HCT116 (cell line): ENCODE measurements at regions not wholly inside any gene's neighbourhood (a gene's known extent, or its start where the extent isn't known, plus 50 kb on each side); places are given as distances from the start of the nearest gene placed in this dataset.

Experiments used
- ATAC-seq: fragments of 200-7000 bp; cut with Tn5 transposase; 2 replicates; pipeline ENCODE4 v1.9.1; 2020; ENCODE audit warnings: mild to moderate bottlenecking, moderate library complexity
- BruUV-seq: library from RNA; stranded (reverse); fragments of 400-500 nt; replicated peaks from 2 replicates; lab custom pipeline; 2021; lab: Mats Ljungman, UMichigan
- CTCF ChIA-PET: fragments of 300-600 bp; sonication (Branson Sonifier 250); formaldehyde crosslinking; loops from one replicate; lab custom pipeline; 2021; ENCODE audit warnings: antibody characterized with exemption; lab: Charles Lee
- POLR2A ChIA-PET: fragments of 300-600, 350-600 bp; sonication (Branson Sonifier 250); formaldehyde crosslinking; loops from one replicate; lab custom pipeline; 2021; ENCODE audit warnings: antibody characterized with exemption; lab: Charles Lee
- RAD21 ChIA-PET, 2 experiments: fragments of 300-600 bp; sonication (Branson Sonifier 250); formaldehyde crosslinking; loops; one replicate each; lab custom pipeline; 2023; ENCODE audit warnings: low total read pairs in 2 of 2; ENCODE audit not compliant: uncharacterized antibody in 2 of 2, unreplicated experiment in 2 of 2, low non-redundant PET in 1 of 2; lab: Charles Lee
- DNase-seq: peaks from one replicate; pipeline ENCODE4 v3.0.0-alpha.2; 2010; ENCODE audit warnings: low read depth, low spot score
- H2AFZ ChIP-seq: fragments of 200-600 bp; shearing (Covaris generic), sonication (generic); 2 replicates; pipeline ENCODE4 v1.6.1; 2017; ENCODE audit warnings: low read depth, mixed run types, mixed read lengths, antibody characterized with exemption, low read length; ENCODE audit not compliant: poor library complexity, severe bottlenecking
- H3K27ac ChIP-seq: 2 replicates; pipeline ENCODE4 v1.5.1; 2012; ENCODE audit warnings: low read depth, low read length
- H3K27me3 ChIP-seq: fragments of 200-600 bp; sonication (generic); 2 replicates; pipeline ENCODE4 v1.6.1; 2016; ENCODE audit warnings: mixed run types, low read length, mixed read lengths; ENCODE audit not compliant: insufficient read depth
- H3K36me3 ChIP-seq, 2 experiments: fragments of 200-500 bp in 1 of 2; fragments of 200-600 bp in 1 of 2; sonication (Bioruptor generic) in 1 of 2; sonication (generic) in 1 of 2; 2 replicates each; pipeline versions ENCODE4 v1.5.1 to v1.6.1; 2014 to 2016; ENCODE audit warnings: low read length in 2 of 2, inconsistent platforms in 1 of 2, mixed read lengths in 1 of 2, mixed run types in 1 of 2; ENCODE audit not compliant: insufficient read depth in 2 of 2, control insufficient read depth in 1 of 2
- H3K4me1 ChIP-seq, 2 experiments: fragments of 200-600 bp in 1 of 2; sonication (generic) in 1 of 2; 2 replicates each; pipeline versions ENCODE4 v1.5.1 to v1.6.1; 2012 to 2017; ENCODE audit warnings: low read length in 2 of 2, inconsistent platforms in 1 of 2, mild to moderate bottlenecking in 1 of 2, mixed read lengths in 1 of 2, mixed run types in 1 of 2, moderate library complexity in 1 of 2; ENCODE audit not compliant: insufficient read depth in 2 of 2, control insufficient read depth in 1 of 2
- H3K4me2 ChIP-seq: fragments of 200-600 bp; sonication (generic); 2 replicates; pipeline ENCODE4 v1.6.1; 2017; ENCODE audit warnings: mixed run types, low read length, mixed read lengths
- H3K4me3 ChIP-seq, 2 experiments: fragments of 200-600 bp in 1 of 2; sonication (generic) in 1 of 2; replicated peaks in 1 of 2; 2 replicates each; pipeline ENCODE4 v1.5.1; 2011 to 2016; ENCODE audit warnings: low read length in 2 of 2, control low read depth in 1 of 2, low read depth in 1 of 2, mild to moderate bottlenecking in 1 of 2, mixed read lengths in 1 of 2, mixed run types in 1 of 2
- H3K79me2 ChIP-seq: fragments of 200-600 bp; sonication (generic); 2 replicates; pipeline ENCODE4 v1.6.1; 2017; ENCODE audit warnings: mild to moderate bottlenecking, mixed run types, low read length, moderate library complexity, mixed read lengths; ENCODE audit not compliant: insufficient read depth
- H3K9ac ChIP-seq: fragments of 200-600 bp; sonication (generic); 2 replicates; pipeline ENCODE4 v1.6.1; 2016; ENCODE audit warnings: low read length, mixed read lengths
- H3K9me2 ChIP-seq: fragments of 200-600 bp; sonication (generic), shearing (Covaris generic); 2 replicates; pipeline ENCODE4 v1.6.1; 2017; ENCODE audit warnings: mixed run types, mild to moderate bottlenecking, moderate library complexity; ENCODE audit not compliant: insufficient read depth
- H3K9me3 ChIP-seq, 2 experiments: fragments of 200-500 bp in 1 of 2; fragments of 200-600 bp in 1 of 2; sonication (Bioruptor generic) in 1 of 2; sonication (generic) in 1 of 2; 2 replicates each; pipeline ENCODE4 v1.6.1; 2014 to 2017; ENCODE audit warnings: low read length in 2 of 2, mixed read lengths in 2 of 2, inconsistent platforms in 1 of 2, low read depth in 1 of 2, mild to moderate bottlenecking in 1 of 2, mixed run types in 1 of 2, moderate library complexity in 1 of 2; ENCODE audit not compliant: control insufficient read depth in 1 of 2, insufficient read depth in 1 of 2
- H4K20me1 ChIP-seq: fragments of 200-600 bp; sonication (generic), shearing (Covaris generic); 2 replicates; pipeline ENCODE4 v1.6.1; 2017; ENCODE audit warnings: mixed run types, mild to moderate bottlenecking, moderate library complexity; ENCODE audit not compliant: insufficient read depth
- CEBPB ChIP-seq: IDR thresholded peaks from 2 replicates; pipeline ENCODE4 v1.6.1; 2012; ENCODE audit warnings: low read depth
- EGR1 ChIP-seq: IDR thresholded peaks from 2 replicates; pipeline ENCODE4 v1.6.1; 2012; ENCODE audit warnings: low read depth
- MAX ChIP-seq: IDR thresholded peaks from 2 replicates; pipeline ENCODE4 v1.6.1; 2012
- POLR2AphosphoS5 ChIP-seq: IDR thresholded peaks from 2 replicates; pipeline ENCODE4 v1.6.1; 2011; ENCODE audit warnings: mild to moderate bottlenecking, low read depth, low read length, moderate library complexity
- REST ChIP-seq: IDR thresholded peaks from 2 replicates; pipeline ENCODE4 v1.6.1; 2012; ENCODE audit warnings: low read depth
- TCF7L2 ChIP-seq: IDR thresholded peaks from 2 replicates; pipeline ENCODE4 v1.7.0; 2011; ENCODE audit warnings: borderline replicate concordance, inconsistent platforms; ENCODE audit not compliant: insufficient read depth, insufficient read length; ENCODE audit errors: extremely low read depth
- YY1 ChIP-seq: IDR thresholded peaks from 2 replicates; pipeline ENCODE4 v1.6.1; 2011; ENCODE audit warnings: low read length, low read depth, moderate library complexity, mild to moderate bottlenecking; ENCODE audit not compliant: insufficient replicate concordance; ENCODE audit errors: extremely low read depth
- intact Hi-C: fragments of 100-400 bp; cut with micrococcal nuclease; formaldehyde crosslinking; loops from 2 replicates; pipeline ENCODE4 v1.10.0; 2022

DNA sequence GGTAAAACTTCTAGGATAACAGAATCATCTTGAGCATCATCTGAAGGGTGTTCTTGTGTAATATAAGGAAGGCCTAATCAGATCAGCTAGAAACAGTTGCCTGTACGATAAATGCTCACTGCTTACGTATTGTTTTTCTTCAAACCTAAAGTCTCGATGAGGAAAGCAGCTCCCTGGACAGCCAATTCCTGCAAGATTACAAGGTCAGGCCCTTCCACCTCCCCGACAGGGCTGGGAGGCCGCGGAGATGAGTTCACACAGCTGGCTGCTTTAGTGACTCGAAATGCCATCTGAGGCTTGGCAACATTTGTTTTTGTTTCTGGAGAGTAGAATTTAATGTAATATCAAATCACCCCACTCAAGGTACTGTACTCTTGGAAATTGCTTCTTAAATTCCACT, 95.1 kb upstream of the PFKP start:
- no peak overlapping the region for H3K27ac ChIP-seq
- H3K4me3 ChIP-seq: no peak overlapping the region
- H3K36me3 ChIP-seq: no peaks in the 10 kb centered on the region
- no peak overlapping the region for H3K9ac ChIP-seq
- ChIA-PET POLR2A (no interaction called here), CTCF (no interaction called here), RAD21 (no interaction called here)
- H3K27me3 ChIP-seq: peaks cover 2% of the 10 kb centered on the region
- no peak for ATAC-seq
- H3K9me3 ChIP-seq: no peaks in the 10 kb centered on the region
- no TSS peak for BruUV-seq
- no peaks in the 10 kb centered on the region for H3K9me2 ChIP-seq
- no peak for DNase-seq
- H3K79me2 ChIP-seq: no peaks in the 10 kb centered on the region
- no peaks in the 10 kb centered on the region for H4K20me1 ChIP-seq
- no peaks in the 10 kb centered on the region for H3K4me1 ChIP-seq
- TF ChIP-seq POLR2AphosphoS5: no peak
- TF ChIP-seq CEBPB: no peak
- no peak for TF ChIP-seq TCF7L2
- TF ChIP-seq YY1: no peak
- no peak for TF ChIP-seq EGR1
- TF ChIP-seq MAX: no peak
- no peak for TF ChIP-seq REST
- intact Hi-C loops: no loop called here
- H2AFZ ChIP-seq: no peak overlapping the region
- no peak overlapping the region for H3K4me2 ChIP-seq
